ENCODE measurements at regions not wholly inside any gene's neighbourhood (a gene's known extent, or its start where the extent isn't known, plus 50 kb on each side); places are given as distances from the start of the nearest gene placed in this dataset.

DNA sequence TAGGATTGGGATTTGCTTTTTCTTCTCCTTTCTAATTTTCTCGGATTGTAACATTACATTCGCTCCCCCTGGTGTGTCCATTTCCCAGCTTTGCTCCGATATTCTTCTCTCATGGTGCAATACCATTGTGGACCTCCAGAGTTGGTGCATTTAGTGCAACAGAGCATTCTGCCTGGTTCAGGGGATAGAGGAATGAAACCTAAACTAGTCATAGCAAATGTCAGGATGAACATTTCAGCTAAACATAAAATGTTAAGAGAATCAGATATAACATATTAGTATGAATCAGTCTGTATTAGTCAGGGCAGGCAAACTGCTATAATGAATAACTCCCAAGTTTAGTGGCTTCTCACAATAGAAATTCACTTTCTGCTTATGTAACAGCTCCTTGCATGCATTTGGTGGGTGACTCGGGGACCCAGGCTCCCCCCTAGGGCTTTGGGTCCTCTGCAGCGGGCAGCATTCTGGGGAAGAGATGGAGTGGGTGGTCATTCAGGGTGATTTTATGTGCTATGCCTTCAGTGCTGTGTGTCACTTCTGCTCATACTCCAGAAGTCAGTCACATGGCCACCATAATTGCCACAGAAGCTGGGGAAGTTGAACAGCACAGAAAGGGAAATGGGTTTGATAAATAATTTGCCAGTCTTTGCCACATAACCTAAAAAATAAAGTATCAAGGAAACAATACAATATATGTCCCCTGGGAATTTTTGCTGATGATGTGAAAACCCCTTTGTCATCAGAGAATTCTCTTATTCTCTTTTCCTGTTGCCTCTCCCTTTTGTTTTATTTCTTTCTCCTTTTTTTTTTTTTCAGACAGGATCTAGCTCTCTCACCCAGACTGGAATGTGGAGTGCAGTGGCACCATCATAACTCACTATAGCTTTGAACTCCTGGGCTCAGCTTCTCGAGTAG lies 111.0 kb downstream of the HSPH1 start:
- H4K20me1 ChIP-seq (ENCODE audit: control insufficient read depth, insufficient read depth, low read depth, low read length): no peaks in the 10 kb centered on the region
- no peaks in the 10 kb centered on the region for H3K36me3 ChIP-seq (ENCODE audit: control insufficient read depth, low read length)
- H3K27ac ChIP-seq (ENCODE audit: low read depth, low read length): no peak overlapping the region
- TF ChIP-seq EZH2phosphoT487 (IDR thresholded peaks at IDR 0.05; ENCODE audit: borderline replicate concordance, low read length): no peak
- TF ChIP-seq, protein P1, sequence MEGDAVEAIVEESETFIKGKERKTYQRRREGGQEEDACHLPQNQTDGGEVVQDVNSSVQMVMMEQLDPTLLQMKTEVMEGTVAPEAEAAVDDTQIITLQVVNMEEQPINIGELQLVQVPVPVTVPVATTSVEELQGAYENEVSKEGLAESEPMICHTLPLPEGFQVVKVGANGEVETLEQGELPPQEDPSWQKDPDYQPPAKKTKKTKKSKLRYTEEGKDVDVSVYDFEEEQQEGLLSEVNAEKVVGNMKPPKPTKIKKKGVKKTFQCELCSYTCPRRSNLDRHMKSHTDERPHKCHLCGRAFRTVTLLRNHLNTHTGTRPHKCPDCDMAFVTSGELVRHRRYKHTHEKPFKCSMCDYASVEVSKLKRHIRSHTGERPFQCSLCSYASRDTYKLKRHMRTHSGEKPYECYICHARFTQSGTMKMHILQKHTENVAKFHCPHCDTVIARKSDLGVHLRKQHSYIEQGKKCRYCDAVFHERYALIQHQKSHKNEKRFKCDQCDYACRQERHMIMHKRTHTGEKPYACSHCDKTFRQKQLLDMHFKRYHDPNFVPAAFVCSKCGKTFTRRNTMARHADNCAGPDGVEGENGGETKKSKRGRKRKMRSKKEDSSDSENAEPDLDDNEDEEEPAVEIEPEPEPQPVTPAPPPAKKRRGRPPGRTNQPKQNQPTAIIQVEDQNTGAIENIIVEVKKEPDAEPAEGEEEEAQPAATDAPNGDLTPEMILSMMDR (IDR thresholded peaks at IDR 0.05; ENCODE audit: low read depth, low read length, poor library complexity, severe bottlenecking): no peak
- H3F3A ChIP-seq (ENCODE audit: control insufficient read depth, insufficient read depth): no peaks in the 10 kb centered on the region
- no peaks in the 10 kb centered on the region for H3K79me2 ChIP-seq (ENCODE audit: control insufficient read depth, low read length)
- peaks cover 18% of the 10 kb centered on the region for H3K27me3 ChIP-seq (ENCODE audit: control insufficient read depth, low read length)
- H3K9me3 ChIP-seq (ENCODE audit: control insufficient read depth, insufficient read depth, low read length): no peaks in the 10 kb centered on the region
- H3K4me3 ChIP-seq (ENCODE audit: low read length): no peak overlapping the region
- H3K4me2 ChIP-seq (ENCODE audit: low read length): no peak overlapping the region
- no peaks in the 10 kb centered on the region for H3K4me1 ChIP-seq (ENCODE audit: control insufficient read depth, low read length)
- no peaks in the 10 kb centered on the region for H3K9me2 ChIP-seq (replicated peaks; ENCODE audit: control insufficient read depth, low read length)

DNA sequence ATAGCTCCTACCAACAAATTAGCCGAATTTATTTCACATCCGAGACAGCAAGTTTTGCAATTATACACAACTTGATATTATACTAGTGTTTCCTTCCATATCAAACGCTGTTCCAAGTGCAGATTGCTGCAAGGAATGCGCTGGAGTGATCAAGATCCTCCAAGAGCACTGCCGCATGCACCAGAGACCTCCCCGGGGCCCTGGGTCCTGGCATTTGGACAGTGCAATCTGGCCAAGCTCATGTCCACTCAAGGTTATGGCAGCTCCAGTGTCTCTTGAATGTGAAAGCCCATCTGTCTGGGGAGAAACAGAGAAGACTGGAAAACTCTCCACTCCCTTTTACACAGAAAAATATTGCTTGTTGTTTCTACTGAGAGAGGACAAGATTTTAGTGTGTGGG lies 111.9 kb downstream of the HSPH1 start:
- Histone ChIP-seq H3K36me3 (ENCODE audit: control insufficient read depth, low read length) (no peaks in the 10 kb centered on the region), H3K4me2 (ENCODE audit: low read length) (no peak overlapping the region), H4K20me1 (ENCODE audit: control insufficient read depth, insufficient read depth, low read depth, low read length) (no peaks in the 10 kb centered on the region), H3K4me1 (ENCODE audit: control insufficient read depth, low read length) (peaks cover 1% of the 10 kb centered on the region), H3K79me2 (ENCODE audit: control insufficient read depth, low read length) (no peaks in the 10 kb centered on the region), H3K9me2 (replicated peaks; ENCODE audit: control insufficient read depth, low read length) (no peaks in the 10 kb centered on the region), H3F3A (ENCODE audit: control insufficient read depth, insufficient read depth) (no peaks in the 10 kb centered on the region), H3K27me3 (ENCODE audit: control insufficient read depth, low read length) (peaks cover 23% of the 10 kb centered on the region), H3K9me3 (ENCODE audit: control insufficient read depth, insufficient read depth, low read length) (no peaks in the 10 kb centered on the region), H3K4me3 (ENCODE audit: low read length) (no peak overlapping the region), H3K27ac (ENCODE audit: low read depth, low read length) (no peak overlapping the region)
- TF ChIP-seq, protein P1 (IDR thresholded peaks at IDR 0.05; ENCODE audit: low read depth, low read length, poor library complexity, severe bottlenecking): no peak
- TF ChIP-seq EZH2phosphoT487 (IDR thresholded peaks at IDR 0.05; ENCODE audit: borderline replicate concordance, low read length): no peak

DNA sequence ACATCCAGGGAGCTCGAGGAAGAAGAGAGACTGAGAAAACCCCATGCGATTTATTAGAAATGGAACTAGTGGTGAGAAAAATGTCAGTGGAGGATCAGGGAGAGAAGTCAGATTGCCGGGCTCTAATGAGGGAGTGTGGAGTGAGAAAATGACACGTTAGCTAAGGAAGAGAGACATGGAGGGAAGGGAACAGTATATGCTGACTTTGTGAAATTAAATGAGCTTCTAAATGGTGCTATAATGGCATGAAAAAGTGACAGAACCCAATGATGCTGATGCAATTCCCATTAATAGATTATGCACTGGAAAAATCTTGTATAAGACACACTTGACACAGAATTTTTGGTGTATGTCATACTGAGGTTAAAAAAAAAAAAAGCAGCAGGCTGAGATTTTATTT lies 112.6 kb downstream of the HSPH1 start:
- Histone ChIP-seq H3K27me3 (ENCODE audit: control insufficient read depth, low read length) (peaks cover 24% of the 10 kb centered on the region), H3K4me2 (ENCODE audit: low read length) (no peak overlapping the region), H4K20me1 (ENCODE audit: control insufficient read depth, insufficient read depth, low read depth, low read length) (no peaks in the 10 kb centered on the region), H3F3A (ENCODE audit: control insufficient read depth, insufficient read depth) (no peaks in the 10 kb centered on the region), H3K27ac (ENCODE audit: low read depth, low read length) (no peak overlapping the region), H3K4me3 (ENCODE audit: low read length) (no peak overlapping the region), H3K36me3 (ENCODE audit: control insufficient read depth, low read length) (no peaks in the 10 kb centered on the region), H3K9me2 (replicated peaks; ENCODE audit: control insufficient read depth, low read length) (no peaks in the 10 kb centered on the region), H3K79me2 (ENCODE audit: control insufficient read depth, low read length) (no peaks in the 10 kb centered on the region), H3K9me3 (ENCODE audit: control insufficient read depth, insufficient read depth, low read length) (no peaks in the 10 kb centered on the region), H3K4me1 (ENCODE audit: control insufficient read depth, low read length) (peaks cover 8% of the 10 kb centered on the region)
- TF ChIP-seq, protein P1 (IDR thresholded peaks at IDR 0.05; ENCODE audit: low read depth, low read length, poor library complexity, severe bottlenecking): no peak
- TF ChIP-seq EZH2phosphoT487 (IDR thresholded peaks at IDR 0.05; ENCODE audit: borderline replicate concordance, low read length): no peak

Data from DOHH2 (cell line).